NB4 (cell line): ENCODE measurements at regions not wholly inside any gene's neighbourhood (a gene's known extent, or its start where the extent isn't known, plus 50 kb on each side); places are given as distances from the start of the nearest gene placed in this dataset.

Experiments
- POLR2A ChIP-seq: IDR thresholded peaks from 2 replicates; pipeline ENCODE4 v1.6.1; 2011; ENCODE audit warnings: mild to moderate bottlenecking; ENCODE audit not compliant: insufficient read length; ENCODE audit errors: extremely low read depth
- TF ChIP-seq, protein P1 (sequence below): IDR thresholded peaks from one replicate; pipeline ENCODE4 v1.5.1; 2012; ENCODE audit warnings: low read depth, low read length

DNA sequence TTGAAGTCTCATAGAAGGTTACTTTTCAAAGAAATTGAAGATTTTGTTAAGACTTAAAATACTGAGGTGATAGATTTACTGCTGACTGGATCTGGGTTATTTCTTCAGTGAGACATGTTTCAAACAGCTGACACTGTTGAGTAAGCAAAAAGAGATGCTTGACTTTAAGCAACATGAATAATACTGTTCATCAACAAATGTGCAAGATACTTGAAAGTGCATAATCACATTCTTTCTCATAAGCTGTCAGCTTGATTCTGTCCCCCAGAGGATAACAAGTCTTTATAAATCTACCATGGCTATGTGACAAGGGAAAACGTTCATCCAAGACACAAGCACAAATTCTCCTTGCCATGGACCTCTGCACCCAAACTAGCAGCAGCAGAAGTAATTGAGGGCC, 260.1 kb upstream of the CDH18 start:
- TF ChIP-seq, protein P1, sequence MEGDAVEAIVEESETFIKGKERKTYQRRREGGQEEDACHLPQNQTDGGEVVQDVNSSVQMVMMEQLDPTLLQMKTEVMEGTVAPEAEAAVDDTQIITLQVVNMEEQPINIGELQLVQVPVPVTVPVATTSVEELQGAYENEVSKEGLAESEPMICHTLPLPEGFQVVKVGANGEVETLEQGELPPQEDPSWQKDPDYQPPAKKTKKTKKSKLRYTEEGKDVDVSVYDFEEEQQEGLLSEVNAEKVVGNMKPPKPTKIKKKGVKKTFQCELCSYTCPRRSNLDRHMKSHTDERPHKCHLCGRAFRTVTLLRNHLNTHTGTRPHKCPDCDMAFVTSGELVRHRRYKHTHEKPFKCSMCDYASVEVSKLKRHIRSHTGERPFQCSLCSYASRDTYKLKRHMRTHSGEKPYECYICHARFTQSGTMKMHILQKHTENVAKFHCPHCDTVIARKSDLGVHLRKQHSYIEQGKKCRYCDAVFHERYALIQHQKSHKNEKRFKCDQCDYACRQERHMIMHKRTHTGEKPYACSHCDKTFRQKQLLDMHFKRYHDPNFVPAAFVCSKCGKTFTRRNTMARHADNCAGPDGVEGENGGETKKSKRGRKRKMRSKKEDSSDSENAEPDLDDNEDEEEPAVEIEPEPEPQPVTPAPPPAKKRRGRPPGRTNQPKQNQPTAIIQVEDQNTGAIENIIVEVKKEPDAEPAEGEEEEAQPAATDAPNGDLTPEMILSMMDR, result no peak
- TF ChIP-seq POLR2A, result no peak
